ENCODE measurements at regions not wholly inside any gene's neighbourhood (a gene's known extent, or its start where the extent isn't known, plus 50 kb on each side); places are given as distances from the start of the nearest gene placed in this dataset.

DNA sequence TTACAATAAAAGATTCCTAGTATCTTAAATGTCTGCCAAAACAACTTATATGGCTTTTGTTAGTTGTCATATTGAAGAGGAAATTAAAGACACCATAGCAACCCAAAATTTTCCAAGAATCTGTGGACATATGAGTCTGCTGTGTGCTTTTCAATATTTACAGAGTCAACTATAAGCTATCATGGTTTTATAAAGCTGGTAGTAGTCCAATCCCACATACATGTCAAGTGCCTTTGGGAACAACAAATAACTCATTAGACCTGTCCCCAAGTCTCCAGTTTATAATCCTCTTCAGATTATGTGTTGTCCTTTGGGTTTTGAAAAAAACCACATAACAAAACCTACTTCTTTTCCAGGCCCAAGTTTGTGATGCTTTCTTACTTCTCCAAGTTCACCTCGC is 293.8 kb upstream of the USP25 start:
- TF ChIP-seq TCF7L2 (IDR thresholded peaks at IDR 0.05; ENCODE audit: borderline replicate concordance, low read depth, low read length) (no peak), ZNF654 (tag by site-specific recombination; IDR thresholded peaks at IDR 0.05; ENCODE audit: low read depth) (no peak), ZNF777 (tag by site-specific recombination; IDR thresholded peaks at IDR 0.05; ENCODE audit: borderline replicate concordance) (no peak), ZNF132 (tag by site-specific recombination; IDR thresholded peaks at IDR 0.05; ENCODE audit: borderline replicate concordance) (no peak), SCRT2 (tag by site-specific recombination; IDR thresholded peaks at IDR 0.05) (no peak), ZNF311 (tag by site-specific recombination; IDR thresholded peaks at IDR 0.05; ENCODE audit: borderline replicate concordance) (no peak), ZNF596 (tag by site-specific recombination; IDR thresholded peaks at IDR 0.05) (no peak), ZNF624 (tag by site-specific recombination; IDR thresholded peaks at IDR 0.05) (no peak), ZNF155 (tag by site-specific recombination; IDR thresholded peaks at IDR 0.05) (no peak), ZNF10 (tag by site-specific recombination; IDR thresholded peaks at IDR 0.05) (no peak), GLIS2 (tag by site-specific recombination; IDR thresholded peaks at IDR 0.05) (no peak), ZNF776 (tag by site-specific recombination; IDR thresholded peaks at IDR 0.05; ENCODE audit: borderline replicate concordance) (no peak), ZNF121 (tag by site-specific recombination; IDR thresholded peaks at IDR 0.05) (no peak)
- TF ChIP-seq, protein P1, sequence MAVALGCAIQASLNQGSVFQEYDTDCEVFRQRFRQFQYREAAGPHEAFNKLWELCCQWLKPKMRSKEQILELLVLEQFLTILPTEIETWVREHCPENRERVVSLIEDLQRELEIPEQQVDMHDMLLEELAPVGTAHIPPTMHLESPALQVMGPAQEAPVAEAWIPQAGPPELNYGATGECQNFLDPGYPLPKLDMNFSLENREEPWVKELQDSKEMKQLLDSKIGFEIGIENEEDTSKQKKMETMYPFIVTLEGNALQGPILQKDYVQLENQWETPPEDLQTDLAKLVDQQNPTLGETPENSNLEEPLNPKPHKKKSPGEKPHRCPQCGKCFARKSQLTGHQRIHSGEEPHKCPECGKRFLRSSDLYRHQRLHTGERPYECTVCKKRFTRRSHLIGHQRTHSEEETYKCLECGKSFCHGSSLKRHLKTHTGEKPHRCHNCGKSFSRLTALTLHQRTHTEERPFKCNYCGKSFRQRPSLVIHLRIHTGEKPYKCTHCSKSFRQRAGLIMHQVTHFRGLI (tag by site-specific recombination; IDR thresholded peaks at IDR 0.05): no peak
- TF ChIP-seq, protein P2, sequence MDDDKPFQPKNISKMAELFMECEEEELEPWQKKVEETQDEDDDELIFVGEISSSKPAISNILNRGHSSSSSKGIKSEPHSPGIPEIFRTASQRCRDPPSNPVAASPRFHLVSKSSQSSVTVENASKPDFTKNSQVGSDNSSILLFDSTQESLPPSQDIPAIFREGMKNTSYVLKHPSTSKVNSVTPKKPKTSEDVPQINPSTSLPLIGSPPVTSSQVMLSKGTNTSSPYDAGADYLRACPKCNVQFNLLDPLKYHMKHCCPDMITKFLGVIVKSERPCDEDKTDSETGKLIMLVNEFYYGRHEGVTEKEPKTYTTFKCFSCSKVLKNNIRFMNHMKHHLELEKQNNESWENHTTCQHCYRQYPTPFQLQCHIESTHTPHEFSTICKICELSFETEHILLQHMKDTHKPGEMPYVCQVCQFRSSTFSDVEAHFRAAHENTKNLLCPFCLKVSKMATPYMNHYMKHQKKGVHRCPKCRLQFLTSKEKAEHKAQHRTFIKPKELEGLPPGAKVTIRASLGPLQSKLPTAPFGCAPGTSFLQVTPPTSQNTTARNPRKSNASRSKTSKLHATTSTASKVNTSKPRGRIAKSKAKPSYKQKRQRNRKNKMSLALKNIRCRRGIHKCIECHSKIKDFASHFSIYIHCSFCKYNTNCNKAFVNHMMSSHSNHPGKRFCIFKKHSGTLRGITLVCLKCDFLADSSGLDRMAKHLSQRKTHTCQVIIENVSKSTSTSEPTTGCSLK (tag by site-specific recombination; IDR thresholded peaks at IDR 0.05): no peak
- TF ChIP-seq, protein P3, sequence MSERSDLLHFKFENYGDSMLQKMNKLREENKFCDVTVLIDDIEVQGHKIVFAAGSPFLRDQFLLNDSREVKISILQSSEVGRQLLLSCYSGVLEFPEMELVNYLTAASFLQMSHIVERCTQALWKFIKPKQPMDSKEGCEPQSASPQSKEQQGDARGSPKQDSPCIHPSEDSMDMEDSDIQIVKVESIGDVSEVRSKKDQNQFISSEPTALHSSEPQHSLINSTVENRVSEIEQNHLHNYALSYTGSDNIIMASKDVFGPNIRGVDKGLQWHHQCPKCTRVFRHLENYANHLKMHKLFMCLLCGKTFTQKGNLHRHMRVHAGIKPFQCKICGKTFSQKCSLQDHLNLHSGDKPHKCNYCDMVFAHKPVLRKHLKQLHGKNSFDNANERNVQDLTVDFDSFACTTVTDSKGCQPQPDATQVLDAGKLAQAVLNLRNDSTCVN (tag by site-specific recombination; optimal IDR thresholded peaks at IDR 0.05): no peak
- TF ChIP-seq, protein P4, sequence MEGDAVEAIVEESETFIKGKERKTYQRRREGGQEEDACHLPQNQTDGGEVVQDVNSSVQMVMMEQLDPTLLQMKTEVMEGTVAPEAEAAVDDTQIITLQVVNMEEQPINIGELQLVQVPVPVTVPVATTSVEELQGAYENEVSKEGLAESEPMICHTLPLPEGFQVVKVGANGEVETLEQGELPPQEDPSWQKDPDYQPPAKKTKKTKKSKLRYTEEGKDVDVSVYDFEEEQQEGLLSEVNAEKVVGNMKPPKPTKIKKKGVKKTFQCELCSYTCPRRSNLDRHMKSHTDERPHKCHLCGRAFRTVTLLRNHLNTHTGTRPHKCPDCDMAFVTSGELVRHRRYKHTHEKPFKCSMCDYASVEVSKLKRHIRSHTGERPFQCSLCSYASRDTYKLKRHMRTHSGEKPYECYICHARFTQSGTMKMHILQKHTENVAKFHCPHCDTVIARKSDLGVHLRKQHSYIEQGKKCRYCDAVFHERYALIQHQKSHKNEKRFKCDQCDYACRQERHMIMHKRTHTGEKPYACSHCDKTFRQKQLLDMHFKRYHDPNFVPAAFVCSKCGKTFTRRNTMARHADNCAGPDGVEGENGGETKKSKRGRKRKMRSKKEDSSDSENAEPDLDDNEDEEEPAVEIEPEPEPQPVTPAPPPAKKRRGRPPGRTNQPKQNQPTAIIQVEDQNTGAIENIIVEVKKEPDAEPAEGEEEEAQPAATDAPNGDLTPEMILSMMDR (tag by site-specific recombination; IDR thresholded peaks at IDR 0.05): no peak
- H3K9me3 ChIP-seq (ENCODE audit: control insufficient read depth, insufficient read depth, low read depth, low read length): no peaks in the 10 kb centered on the region
- ChIA-PET CTCF (no interaction called here), POLR2A (no interaction called here)
- no peaks in the 10 kb centered on the region for H3K36me3 ChIP-seq (ENCODE audit: control insufficient read depth in 2 of 2, insufficient read depth in 1 of 2, low read length in 2 of 2)
- H3K4me1 ChIP-seq (ENCODE audit: control insufficient read depth, insufficient read depth, low read length): no peaks in the 10 kb centered on the region
- no peak overlapping the region for H3K27ac ChIP-seq (ENCODE audit: extremely low read depth, low read depth, low read length)
- H3K4me3 ChIP-seq (ENCODE audit: low read depth, low read length): no peak overlapping the region

DNA sequence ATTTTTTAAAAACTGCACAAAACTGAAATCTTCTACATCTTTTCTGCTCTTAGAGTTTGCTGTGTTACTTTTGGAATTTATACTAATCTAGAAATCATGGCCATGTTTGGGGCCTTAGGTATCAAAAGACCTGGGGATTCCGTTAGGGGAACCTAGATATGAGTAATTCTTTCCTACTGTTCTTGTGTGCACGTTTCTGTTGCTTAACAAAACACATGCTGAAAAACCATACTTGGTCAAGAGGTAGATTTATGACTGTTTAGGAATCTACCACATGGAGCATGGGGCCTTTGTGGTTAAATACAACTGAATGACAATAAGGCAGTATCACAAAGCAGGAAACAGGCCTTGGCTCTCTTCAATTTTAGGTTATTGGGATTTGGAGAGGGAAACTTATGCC is 291.9 kb upstream of the USP25 start:
- Histone ChIP-seq H3K27ac (ENCODE audit: extremely low read depth, low read depth, low read length) (no peak overlapping the region), H3K36me3 (ENCODE audit: control insufficient read depth in 2 of 2, insufficient read depth in 1 of 2, low read length in 2 of 2) (no peaks in the 10 kb centered on the region), H3K9me3 (ENCODE audit: control insufficient read depth, insufficient read depth, low read depth, low read length) (no peaks in the 10 kb centered on the region), H3K4me3 (ENCODE audit: low read depth, low read length) (no peak overlapping the region), H3K4me1 (ENCODE audit: control insufficient read depth, insufficient read depth, low read length) (no peaks in the 10 kb centered on the region)
- POLR2A ChIA-PET: no interaction called here
- no peak for TF ChIP-seq ZNF837 (tag by site-specific recombination; IDR thresholded peaks at IDR 0.05)
- no peak for TF ChIP-seq SP7 (tag by site-specific recombination; IDR thresholded peaks at IDR 0.05)
- TF ChIP-seq, protein P5, sequence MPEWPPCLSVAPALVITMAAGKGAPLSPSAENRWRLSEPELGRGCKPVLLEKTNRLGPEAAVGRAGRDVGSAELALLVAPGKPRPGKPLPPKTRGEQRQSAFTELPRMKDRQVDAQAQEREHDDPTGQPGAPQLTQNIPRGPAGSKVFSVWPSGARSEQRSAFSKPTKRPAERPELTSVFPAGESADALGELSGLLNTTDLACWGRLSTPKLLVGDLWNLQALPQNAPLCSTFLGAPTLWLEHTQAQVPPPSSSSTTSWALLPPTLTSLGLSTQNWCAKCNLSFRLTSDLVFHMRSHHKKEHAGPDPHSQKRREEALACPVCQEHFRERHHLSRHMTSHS (tag by site-specific recombination; IDR thresholded peaks at IDR 0.05): no peak
- no peak for TF ChIP-seq ZSCAN16 (tag by site-specific recombination; IDR thresholded peaks at IDR 0.05)
- no peak for TF ChIP-seq GLIS2 (tag by site-specific recombination; IDR thresholded peaks at IDR 0.05)
- no peak for TF ChIP-seq ZNF223 (tag by site-specific recombination; IDR thresholded peaks at IDR 0.05)
- TF ChIP-seq, protein P6, sequence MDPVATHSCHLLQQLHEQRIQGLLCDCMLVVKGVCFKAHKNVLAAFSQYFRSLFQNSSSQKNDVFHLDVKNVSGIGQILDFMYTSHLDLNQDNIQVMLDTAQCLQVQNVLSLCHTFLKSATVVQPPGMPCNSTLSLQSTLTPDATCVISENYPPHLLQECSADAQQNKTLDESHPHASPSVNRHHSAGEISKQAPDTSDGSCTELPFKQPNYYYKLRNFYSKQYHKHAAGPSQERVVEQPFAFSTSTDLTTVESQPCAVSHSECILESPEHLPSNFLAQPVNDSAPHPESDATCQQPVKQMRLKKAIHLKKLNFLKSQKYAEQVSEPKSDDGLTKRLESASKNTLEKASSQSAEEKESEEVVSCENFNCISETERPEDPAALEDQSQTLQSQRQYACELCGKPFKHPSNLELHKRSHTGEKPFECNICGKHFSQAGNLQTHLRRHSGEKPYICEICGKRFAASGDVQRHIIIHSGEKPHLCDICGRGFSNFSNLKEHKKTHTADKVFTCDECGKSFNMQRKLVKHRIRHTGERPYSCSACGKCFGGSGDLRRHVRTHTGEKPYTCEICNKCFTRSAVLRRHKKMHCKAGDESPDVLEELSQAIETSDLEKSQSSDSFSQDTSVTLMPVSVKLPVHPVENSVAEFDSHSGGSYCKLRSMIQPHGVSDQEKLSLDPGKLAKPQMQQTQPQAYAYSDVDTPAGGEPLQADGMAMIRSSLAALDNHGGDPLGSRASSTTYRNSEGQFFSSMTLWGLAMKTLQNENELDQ (tag by site-specific recombination; IDR thresholded peaks at IDR 0.05; ENCODE audit: low read depth): no peak
- no peak for TF ChIP-seq ZNF48 (tag by site-specific recombination; IDR thresholded peaks at IDR 0.05)
- no peak for TF ChIP-seq ZNF202 (tag by site-specific recombination; IDR thresholded peaks at IDR 0.05; ENCODE audit: borderline replicate concordance)
- TF ChIP-seq ZNF521 (tag by site-specific recombination; IDR thresholded peaks at IDR 0.05): no peak
- CTCF ChIA-PET: no interaction called here

Data from HEK293 (cell line).